Kasumi-1 (cell line): ENCODE measurements at regions not wholly inside any gene's neighbourhood (a gene's known extent, or its start where the extent isn't known, plus 50 kb on each side); places are given as distances from the start of the nearest gene placed in this dataset.

Experiments
- DNase-seq, 2 experiments: peaks; one replicate each; lab custom pipeline; 2025; lab: John Stamatoyannopoulos, UW

DNA sequence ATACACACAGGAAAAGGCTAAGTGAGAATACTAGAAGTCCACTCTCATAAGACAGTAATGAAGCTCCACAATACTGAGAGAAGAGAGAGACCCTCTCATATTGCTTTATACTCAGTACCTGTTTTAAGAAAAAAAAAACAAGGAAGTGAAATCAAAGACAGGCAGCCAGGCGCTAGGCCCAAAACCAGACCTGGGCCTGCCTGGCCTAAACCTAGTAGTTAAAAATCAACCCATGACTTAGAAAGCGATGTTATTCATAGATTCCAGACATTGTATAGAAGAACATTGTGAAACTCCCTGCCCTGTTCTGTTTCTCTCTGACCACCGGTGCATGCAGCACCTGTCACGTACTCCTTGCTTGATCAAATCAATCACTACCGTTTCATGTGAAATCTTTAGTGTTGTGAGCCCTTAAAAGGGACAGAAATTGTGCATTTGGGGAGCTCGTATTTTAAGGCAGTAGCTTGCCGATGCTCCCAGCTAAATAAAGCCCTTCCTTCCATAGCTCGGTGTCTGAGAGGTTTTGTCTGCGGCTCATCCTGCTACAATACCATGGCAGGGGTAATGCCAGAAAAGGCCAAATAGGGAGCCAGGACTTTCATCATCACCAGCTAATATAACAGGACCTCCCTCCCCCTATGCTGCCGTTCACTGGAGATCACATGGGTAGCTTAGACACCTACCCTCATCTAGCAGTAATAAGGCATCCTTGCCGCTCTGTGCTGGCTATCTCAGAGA lies 1294.1 kb downstream of the NSUN3 start:
- no peak for DNase-seq

DNA sequence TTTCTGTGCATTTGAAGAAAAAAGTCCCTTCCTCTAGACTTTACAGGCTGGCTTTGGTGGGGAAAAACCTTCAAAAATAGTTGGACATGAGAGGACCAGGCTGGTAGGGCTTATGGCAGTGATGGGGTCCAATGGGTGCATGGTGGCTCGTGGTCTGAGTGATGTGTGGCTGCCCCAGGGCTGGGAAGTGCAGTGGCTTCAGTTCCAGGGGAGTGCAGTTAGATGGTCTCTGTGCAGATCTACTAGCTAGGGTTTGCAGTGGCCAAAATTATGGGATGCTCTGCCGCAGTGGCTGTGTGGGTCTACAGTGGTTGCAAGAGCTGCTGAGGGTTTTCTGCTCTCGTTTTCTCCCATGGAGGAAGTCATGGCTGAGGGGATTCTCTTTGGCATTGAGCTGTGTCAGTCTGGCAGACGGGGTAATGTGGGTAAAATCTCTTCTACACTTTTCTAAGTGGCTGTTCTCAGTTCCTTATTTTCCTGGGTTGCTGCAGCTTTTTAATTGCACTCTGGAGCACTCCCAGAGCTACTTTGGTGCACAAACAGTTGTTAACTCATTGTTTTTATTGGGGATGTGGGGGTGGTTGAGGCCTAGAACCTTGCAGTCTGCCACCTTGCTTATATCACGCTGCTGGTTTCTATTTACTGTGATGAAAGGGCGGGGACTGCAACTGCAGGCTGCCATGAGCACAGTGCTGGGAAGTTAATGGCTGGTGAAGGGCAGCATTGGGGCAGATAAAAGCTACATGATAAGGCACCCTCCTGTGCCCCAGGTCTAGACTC lies 1324.6 kb downstream of the NSUN3 start:
- no peak for DNase-seq

DNA sequence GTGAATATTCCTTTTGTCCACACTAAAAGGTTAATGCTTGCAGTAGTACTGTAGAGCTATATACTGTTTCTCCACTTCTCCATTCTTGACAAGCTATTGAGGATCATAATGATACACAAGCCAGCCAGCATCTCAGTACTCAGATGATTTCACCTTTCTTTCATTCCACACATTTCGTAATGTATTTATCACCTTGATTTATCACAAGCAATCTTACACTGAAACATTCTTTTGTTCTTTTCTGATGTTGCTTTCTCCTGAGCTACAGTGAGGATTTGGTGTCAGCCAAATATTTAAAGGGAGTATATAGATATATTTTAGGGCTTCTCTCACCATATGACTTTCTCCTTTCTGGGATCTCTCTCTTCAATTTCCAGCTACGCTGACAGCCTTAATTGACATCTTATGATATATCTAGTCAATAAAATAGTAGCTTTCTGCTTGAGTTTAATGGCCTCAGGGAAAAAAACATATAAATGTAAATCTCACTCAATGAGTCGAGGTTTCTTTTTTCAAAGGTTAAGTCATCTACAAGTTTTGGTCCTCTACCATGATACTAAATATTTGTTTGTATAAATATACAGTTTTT lies 1327.0 kb downstream of the NSUN3 start:
- no peak for DNase-seq

DNA sequence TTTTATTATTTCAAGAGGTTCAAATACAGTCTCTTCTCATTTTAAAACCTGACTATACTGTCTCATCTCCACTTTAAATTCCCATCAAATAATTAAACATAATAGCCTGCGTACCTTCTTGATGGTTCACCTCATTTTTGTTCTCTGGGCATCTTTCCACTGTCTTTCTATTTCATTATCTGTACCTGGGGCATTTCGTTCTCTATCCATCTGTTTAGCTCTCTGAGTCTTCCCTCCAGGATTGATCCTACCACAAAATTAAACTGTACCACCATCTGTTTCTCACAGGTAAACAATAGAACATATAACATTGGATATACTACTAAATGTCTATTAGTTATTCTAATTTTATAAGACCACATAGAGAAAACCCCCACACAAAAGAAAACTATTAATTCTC lies 1331.4 kb downstream of the NSUN3 start:
- no peak for DNase-seq

DNA sequence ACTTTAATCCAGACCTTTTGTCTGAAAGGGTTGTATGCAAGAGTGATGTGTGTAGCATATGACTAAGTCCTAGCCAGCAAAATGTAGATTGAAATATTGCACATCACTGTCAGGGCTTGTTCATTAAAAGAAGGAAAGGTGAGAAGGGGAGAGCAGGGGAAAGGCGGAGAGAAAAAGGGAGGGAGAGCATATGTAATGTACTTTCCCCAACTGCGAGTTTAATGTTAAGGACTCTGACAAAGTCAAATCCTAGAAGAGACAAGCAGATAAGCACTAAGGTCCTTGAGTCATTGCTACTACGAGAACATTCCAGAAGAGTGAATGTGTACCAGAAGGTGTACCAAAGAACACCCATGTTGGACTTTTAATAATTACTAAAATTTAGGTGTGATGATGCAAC lies 1336.7 kb downstream of the NSUN3 start:
- no peak for DNase-seq

DNA sequence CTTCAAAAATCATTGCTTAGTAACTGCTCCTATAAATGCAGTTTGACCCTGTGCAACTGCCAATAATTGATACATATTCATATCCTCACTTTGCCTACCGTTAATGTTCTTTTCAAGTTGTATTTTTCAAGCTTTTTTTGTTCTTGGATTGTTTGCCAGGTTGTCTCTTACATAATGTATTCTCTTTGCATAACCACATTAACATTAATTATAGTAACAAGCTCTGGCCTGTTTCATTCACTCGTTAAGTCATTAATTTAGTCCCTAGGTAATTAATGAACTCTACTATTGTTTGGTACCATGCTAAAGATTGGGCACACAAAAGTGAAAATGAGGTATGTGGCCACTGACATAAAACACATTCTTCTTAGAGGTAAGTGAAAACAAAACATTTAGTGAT lies 1338.8 kb downstream of the NSUN3 start:
- DNase-seq = no peak

DNA sequence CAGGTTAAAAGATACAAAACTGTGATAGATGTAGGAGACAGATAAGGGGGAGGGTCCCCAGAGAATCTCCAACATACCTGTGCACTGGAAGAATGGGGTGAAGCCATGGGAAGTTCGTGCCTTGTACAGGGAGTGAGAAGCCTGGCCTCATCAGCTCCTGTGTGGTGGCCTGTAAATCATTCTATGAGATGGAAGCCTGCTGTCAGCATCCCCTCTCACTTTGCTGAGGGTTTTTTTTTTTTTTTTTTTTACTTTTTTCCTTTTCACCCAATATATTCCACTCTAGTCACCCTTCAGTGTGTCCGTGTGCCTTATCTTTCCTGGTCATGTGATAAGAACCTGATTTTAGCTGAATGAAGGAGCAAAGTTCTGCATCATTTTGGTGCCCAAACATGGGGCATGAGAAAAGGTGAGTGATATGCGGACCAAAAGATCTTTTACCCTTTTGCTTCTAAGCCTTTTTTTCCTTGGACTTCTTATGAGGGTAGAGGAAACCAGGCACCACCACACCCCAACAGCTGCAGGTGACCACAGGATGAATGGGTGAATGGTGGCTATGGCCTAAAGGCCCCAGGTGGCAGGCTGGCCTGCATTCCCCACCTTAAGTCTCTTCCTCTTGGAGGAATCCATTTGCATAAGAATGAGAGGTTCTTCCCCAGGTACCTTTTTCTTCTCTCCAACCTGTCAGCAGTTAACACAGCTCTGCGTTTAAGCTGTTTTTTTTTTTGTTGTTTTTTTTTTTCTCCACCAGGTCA lies 1345.0 kb downstream of the NSUN3 start:
- DNase-seq = no peak

DNA sequence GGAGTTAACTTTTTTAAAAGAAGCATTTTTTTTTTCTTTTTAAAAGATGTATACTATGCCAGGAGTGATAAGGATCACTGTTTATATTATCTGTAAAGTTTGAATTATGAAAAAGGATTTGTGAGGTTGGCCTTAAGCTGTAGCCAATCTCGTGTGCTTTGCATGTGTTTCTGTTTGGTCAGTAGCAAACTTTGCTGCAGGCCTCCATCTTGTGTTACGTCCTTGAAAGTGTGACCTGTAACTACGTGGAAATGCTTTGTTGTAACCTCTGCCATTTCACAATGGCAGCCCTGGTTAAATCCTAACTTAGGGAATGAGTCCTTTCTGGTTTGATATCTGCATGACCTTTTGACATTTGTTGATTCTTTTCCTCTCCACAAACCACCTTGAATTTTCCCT lies 1345.6 kb downstream of the NSUN3 start:
- no peak for DNase-seq

DNA sequence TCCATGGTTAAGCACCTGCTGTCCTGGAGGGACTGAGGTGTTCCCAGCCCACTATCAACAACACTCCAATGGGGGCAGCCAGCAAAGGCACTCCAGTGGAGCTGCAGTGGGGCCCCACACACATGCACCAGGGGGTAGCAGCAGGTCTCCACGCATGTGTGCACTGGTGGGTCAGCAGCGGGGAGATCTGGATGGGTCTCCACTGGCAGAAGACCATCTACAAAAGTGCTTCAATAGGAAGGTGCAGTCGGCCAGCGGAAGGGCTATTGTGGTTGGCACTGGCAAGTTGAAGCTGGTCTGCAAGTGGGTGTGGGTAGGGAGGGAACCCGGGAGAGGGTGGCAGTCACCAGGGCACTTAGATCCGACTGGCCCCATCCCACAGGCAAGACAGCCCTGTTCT lies 1355.4 kb downstream of the NSUN3 start:
- no peak for DNase-seq

DNA sequence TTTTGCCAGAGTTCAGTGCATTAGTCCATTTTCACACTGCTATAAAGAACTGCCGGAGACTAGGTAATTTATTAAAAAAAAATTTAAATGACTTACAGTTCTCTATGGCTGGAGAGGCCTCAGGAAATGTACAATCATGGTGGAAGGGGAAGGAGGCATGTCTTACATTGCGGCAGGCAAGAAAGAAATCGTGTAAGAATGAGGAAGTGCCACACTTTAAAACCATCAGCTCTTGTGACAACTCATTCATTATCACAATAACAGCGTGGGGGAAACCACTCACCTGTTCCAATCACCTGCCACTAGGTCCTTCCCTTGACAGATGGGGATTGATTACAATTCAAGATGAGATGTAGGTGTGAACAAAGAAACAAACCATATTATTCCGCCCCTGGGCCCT lies 1361.4 kb downstream of the NSUN3 start:
- DNase-seq = peak; percentile 5

DNA sequence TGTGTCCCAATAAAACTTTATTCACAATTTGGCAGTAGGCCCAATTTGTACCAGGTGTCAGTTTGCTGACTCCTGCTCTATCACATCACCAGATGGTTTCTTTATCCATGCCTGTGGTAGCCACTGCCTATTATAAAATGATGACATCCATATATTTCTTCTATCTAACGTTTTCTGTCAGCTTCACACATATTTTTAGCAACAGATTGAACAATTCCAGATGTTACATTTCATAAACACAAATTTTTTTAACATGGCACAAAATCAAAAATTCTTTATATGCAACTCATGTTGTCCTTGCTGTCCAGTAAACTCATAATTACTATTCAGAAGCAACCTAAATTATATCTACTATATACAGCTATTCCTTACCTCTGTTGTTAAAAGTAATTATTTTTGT lies 1371.6 kb downstream of the NSUN3 start:
- no peak for DNase-seq

DNA sequence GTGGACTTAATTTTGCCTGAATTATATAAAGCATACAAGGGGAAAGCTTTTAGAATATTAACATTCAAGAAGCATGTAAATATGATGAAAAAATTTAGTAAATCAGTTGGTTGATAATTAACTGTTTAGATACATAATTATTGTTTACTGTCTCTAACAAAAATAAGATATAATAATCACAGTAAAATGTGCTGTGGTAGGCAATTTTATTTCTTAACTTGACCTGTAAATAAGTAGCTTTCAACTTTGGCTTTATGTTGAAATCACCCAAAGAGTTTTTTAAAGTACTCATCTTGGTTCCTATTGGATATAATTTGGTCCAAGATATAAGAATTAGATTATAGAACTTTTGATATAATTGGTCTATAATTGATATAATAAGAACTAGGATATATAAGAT lies 1374.5 kb downstream of the NSUN3 start:
- no peak for DNase-seq

DNA sequence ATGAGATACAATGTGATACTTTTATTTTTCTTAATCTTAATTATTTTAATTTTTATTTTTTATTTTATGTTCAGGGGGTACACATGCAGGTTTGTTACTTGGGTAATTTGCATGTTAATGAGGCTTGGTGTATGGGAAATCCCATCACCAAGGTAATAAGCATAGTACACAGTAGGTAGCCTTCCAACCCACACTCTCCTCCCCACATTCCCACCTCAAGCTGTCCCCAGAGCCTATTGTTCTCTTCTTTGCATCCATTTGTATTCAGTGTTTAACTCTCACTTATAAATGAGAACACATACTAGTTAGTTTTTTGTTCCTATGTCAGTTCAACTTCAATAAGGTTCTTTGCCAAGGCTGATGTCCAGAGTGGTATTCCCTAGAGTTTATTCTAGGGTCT lies 1375.4 kb downstream of the NSUN3 start:
- no peak for DNase-seq

DNA sequence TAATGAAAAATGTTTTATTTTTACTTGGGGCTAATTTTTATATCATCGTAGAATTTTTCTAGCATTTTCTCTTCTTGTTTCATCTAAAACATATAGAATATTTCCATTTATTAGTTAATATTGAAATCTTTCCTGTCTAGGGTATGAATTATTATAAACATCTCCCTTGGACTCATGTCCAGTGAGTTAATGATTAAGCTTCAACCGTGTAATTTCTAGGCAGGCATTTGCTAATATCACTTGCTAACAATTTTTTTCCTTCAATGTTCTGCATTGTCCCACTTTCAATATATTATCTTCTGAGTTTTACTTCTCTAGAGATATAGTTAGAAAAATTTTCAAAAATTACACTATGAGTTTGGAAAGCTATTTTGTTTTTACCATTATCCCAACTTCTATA lies 1371.6 kb upstream of the EPHA6 start:
- DNase-seq = no peak

DNA sequence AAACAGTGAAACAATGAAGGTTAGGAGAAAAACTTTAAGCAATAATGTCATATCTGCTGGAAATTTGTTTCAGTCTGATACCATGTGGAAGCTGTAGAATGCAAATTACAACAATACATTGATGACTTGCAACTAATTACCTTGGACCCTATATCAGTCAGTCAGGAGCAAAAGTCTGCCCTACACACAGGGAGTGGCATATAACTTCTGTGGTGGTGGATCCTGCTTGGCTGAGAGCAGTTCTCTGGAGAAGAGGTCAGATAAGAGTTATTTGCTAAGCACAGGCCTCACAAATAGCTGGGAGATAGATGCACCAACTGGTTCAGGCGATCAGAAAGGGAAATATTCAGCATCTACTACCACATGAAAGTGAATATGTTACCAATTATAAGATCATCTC lies 1364.6 kb upstream of the EPHA6 start:
- DNase-seq = no peak

DNA sequence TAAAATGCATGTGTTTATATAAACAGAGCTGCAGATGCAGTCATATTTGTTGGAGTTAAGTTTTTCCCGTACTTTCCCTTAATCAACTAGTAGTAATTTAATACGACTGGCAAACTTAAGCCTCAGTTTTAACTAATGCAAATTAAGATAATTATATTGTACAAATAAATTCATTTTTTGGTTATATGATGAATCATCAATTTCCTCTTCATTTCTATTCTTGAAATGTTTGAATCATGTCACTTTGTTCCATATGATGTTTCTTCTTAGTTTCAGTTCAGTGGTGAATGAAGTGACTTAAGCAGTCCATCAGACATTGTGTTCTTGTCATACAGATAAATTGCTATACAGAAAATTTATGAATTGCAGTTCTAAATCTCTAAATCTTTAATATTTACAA lies 1361.2 kb upstream of the EPHA6 start:
- DNase-seq = no peak

DNA sequence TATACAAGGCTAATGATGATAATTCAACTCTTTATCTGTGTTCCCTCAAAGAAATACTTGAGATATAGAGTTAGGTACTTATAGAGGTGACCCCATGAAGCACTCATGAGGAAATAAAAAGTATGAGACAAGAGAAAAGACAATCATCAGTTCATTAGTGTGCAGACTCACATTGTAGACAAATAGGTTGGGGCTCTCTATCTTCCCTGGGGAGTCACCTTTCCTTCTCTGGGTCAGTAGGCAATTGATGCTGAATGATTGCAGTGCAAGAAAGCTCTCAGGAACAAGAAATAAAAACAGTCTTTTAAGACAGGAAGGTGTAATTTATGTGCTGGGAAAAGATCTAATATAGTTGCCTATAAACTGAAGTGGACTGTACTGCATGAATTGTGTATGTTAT lies 1357.6 kb upstream of the EPHA6 start:
- no peak for DNase-seq

DNA sequence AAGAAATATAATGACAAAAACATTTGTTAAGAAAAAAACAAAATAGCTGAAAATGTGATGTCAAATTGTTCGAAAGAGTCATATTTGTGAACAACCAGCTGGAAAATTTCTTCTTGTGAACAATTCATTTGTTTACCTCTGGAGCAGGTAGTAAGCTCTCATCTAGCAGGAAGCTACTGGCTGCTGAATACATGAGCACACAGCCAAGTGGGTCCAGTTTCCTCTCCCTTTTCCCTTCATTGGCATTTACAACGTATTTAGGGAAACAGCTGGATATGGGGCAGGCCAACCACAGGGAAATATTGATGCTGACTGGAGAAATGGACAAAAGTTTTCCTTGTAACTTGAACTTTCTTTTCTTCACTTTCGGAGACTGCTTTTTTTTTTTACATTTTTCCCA lies 1354.7 kb upstream of the EPHA6 start:
- DNase-seq = no peak

DNA sequence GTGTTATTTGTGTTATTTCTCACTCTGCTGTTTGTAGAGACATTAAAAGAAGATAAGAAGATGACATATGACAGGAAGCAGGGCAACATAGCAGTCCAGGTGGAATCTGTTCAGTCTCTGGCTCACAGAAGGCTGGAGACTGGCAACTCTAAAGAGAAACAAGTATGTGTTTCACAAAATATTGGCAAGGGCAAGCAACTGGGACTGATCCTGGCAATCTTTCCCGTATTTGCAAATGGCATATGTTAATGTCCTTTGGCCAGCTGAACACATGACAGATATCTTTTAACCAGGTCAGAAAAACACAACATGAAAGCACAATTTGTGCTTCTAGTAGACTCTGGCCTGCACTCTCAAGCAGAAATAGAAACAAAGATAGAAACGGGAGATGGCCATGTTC lies 1354.1 kb upstream of the EPHA6 start:
- DNase-seq = no peak

DNA sequence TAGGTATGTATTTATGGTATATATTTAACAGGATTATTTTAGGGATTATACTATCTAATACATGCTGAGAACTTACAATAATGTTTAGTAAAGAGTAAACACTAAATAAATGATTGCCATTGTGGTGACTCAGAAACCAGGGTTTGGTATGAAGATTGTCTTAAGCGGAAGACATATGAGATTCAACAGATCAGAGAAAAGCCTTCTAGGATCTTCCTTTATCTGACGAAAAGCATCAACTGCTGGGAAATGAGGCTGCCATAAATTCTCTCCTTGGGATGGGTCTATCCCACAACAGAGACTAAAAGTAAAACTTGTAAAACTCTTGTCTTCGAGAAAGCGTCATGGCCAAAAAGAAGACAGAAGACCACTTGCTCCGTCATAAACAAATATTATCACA lies 1352.2 kb upstream of the EPHA6 start:
- DNase-seq = no peak

DNA sequence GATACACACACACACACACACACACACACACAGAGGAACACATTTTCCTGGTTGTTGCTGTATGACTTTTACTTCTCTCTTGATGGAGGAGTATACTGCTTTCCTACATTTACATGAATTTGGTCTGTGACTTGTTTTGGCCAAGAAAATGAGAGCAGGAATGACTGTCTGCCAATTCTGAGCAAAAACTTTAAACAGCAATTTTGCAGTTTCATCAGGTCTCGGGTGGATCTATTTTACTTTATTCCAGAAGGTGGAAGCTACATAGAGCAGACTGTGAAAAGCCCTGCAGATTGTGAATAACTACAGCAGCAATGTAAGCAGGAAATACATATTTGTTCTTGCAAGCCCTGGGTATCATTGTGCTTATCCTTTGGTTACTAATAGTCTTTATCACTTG lies 1350.0 kb upstream of the EPHA6 start:
- no peak for DNase-seq

DNA sequence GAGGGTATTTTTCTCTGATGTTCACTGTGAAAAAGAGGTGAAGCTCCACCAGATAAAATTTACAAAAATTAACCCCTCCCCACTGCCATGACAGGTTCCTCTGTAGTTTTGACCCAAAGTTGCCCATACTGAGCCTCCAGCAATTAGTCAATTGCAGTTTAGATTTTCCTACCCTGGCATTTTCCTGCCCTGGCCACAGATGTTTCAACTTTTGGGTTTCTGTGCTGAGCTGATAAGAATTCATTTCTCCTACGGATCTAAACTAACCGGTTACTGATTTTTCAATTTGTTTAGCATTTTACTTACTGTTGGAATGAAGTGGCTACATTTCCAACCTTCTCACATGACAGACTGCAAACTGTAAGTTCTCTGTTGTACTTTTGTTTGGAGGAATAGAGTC lies 1346.1 kb upstream of the EPHA6 start:
- no peak for DNase-seq

DNA sequence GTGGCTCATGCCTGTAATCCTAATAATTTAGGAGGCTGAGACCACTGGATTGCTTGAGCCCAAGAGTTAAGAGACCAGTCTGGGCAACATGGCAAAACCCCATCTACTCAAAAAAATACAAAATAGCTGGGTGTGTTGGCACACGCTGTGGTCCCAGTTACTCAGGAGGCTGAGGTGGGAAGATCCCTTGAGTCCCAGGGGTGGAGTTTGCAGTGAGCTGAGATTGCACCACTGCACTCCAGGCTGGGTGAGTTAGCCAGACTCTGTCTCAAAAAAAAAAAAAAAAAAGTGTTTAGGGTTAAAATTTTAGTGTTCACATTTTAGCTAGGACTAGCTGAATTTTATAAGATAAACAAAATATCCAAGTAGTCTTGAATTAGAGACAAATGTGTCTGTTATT lies 1340.1 kb upstream of the EPHA6 start:
- DNase-seq = no peak
